ENCODE measurements at regions not wholly inside any gene's neighbourhood (a gene's known extent, or its start where the extent isn't known, plus 50 kb on each side); places are given as distances from the start of the nearest gene placed in this dataset.

- H3K9me3 ChIP-seq (ENCODE audit: control insufficient read depth in 2 of 2, low read length in 2 of 2) = no peaks in the 10 kb centered on the region
Observed at GRCh38 chr10:111481261-111481826, 404.5 kb downstream of the ADRA2A start.

GRCh38 chr10:111481866-111482265, 405.0 kb downstream of the ADRA2A start:
- H3K9ac ChIP-seq (ENCODE audit: low read depth in 1 of 2, low read length in 2 of 2) = no peak overlapping the region
- no peaks in the 10 kb centered on the region for H3K27me3 ChIP-seq (ENCODE audit: control insufficient read depth in 2 of 2, insufficient read depth in 2 of 2, low read length in 2 of 2)
- H3K4me3 ChIP-seq (ENCODE audit: low read length in 2 of 2) = no peak overlapping the region
- H3K27ac ChIP-seq (ENCODE audit: low read depth in 2 of 2, low read length in 2 of 2) = no peak overlapping the region
- no peaks in the 10 kb centered on the region for H3K9me3 ChIP-seq (ENCODE audit: control insufficient read depth in 2 of 2, low read length in 2 of 2)
- no peaks in the 10 kb centered on the region for H3K36me3 ChIP-seq (ENCODE audit: control insufficient read depth in 2 of 2, insufficient read depth in 2 of 2, low read length in 2 of 2)
- no peaks in the 10 kb centered on the region for H3K4me1 ChIP-seq (ENCODE audit: control insufficient read depth in 2 of 2, insufficient read depth in 2 of 2, low read length in 2 of 2)

More at GRCh38 chr10:111481261-111481826, 404.5 kb downstream of the ADRA2A start:
- Histone ChIP-seq H3K4me3 (ENCODE audit: low read length in 2 of 2) (no peak overlapping the region), H3K27me3 (ENCODE audit: control insufficient read depth in 2 of 2, insufficient read depth in 2 of 2, low read length in 2 of 2) (no peaks in the 10 kb centered on the region), H3K9ac (ENCODE audit: low read depth in 1 of 2, low read length in 2 of 2) (no peak overlapping the region), H3K36me3 (ENCODE audit: control insufficient read depth in 2 of 2, insufficient read depth in 2 of 2, low read length in 2 of 2) (no peaks in the 10 kb centered on the region), H3K4me1 (ENCODE audit: control insufficient read depth in 2 of 2, insufficient read depth in 2 of 2, low read length in 2 of 2) (no peaks in the 10 kb centered on the region), H3K27ac (ENCODE audit: low read depth in 2 of 2, low read length in 2 of 2) (no peak overlapping the region)

- Histone ChIP-seq H3K27ac (ENCODE audit: low read depth in 2 of 2, low read length in 2 of 2) (no peak overlapping the region), H3K9me3 (ENCODE audit: control insufficient read depth in 2 of 2, low read length in 2 of 2) (no peaks in the 10 kb centered on the region), H3K27me3 (ENCODE audit: control insufficient read depth in 2 of 2, insufficient read depth in 2 of 2, low read length in 2 of 2) (no peaks in the 10 kb centered on the region), H3K9ac (ENCODE audit: low read depth in 1 of 2, low read length in 2 of 2) (no peak overlapping the region), H3K36me3 (ENCODE audit: control insufficient read depth in 2 of 2, insufficient read depth in 2 of 2, low read length in 2 of 2) (no peaks in the 10 kb centered on the region), H3K4me3 (ENCODE audit: low read length in 2 of 2) (no peak overlapping the region), H3K4me1 (ENCODE audit: control insufficient read depth in 2 of 2, insufficient read depth in 2 of 2, low read length in 2 of 2) (no peaks in the 10 kb centered on the region)
Observed at GRCh38 chr10:111482621-111483216, 405.9 kb downstream of the ADRA2A start.

- Histone ChIP-seq H3K9ac (ENCODE audit: low read depth in 1 of 2, low read length in 2 of 2) (no peak overlapping the region), H3K4me1 (ENCODE audit: control insufficient read depth in 2 of 2, insufficient read depth in 2 of 2, low read length in 2 of 2) (no peaks in the 10 kb centered on the region), H3K36me3 (ENCODE audit: control insufficient read depth in 2 of 2, insufficient read depth in 2 of 2, low read length in 2 of 2) (no peaks in the 10 kb centered on the region), H3K4me3 (ENCODE audit: low read length in 2 of 2) (no peak overlapping the region), H3K9me3 (ENCODE audit: control insufficient read depth in 2 of 2, low read length in 2 of 2) (peaks cover 0 to 8% of the 10 kb centered on the region in 2 donors), H3K27ac (ENCODE audit: low read depth in 2 of 2, low read length in 2 of 2) (no peak overlapping the region), H3K27me3 (ENCODE audit: control insufficient read depth in 2 of 2, insufficient read depth in 2 of 2, low read length in 2 of 2) (no peaks in the 10 kb centered on the region)
Observed at GRCh38 chr10:111485767-111486166, 408.9 kb downstream of the ADRA2A start.

GRCh38 chr10:111486346-111486745, 409.5 kb downstream of the ADRA2A start:
- Histone ChIP-seq H3K9me3 (ENCODE audit: control insufficient read depth in 2 of 2, low read length in 2 of 2) (peaks cover 2 to 8% of the 10 kb centered on the region in 2 donors), H3K27ac (ENCODE audit: low read depth in 2 of 2, low read length in 2 of 2) (no peak overlapping the region), H3K36me3 (ENCODE audit: control insufficient read depth in 2 of 2, insufficient read depth in 2 of 2, low read length in 2 of 2) (no peaks in the 10 kb centered on the region), H3K27me3 (ENCODE audit: control insufficient read depth in 2 of 2, insufficient read depth in 2 of 2, low read length in 2 of 2) (no peaks in the 10 kb centered on the region), H3K4me1 (ENCODE audit: control insufficient read depth in 2 of 2, insufficient read depth in 2 of 2, low read length in 2 of 2) (no peaks in the 10 kb centered on the region), H3K9ac (ENCODE audit: low read depth in 1 of 2, low read length in 2 of 2) (no peak overlapping the region), H3K4me3 (ENCODE audit: low read length in 2 of 2) (no peak overlapping the region)

- Histone ChIP-seq H3K4me1 (ENCODE audit: control insufficient read depth in 2 of 2, insufficient read depth in 2 of 2, low read length in 2 of 2) (no peaks in the 10 kb centered on the region), H3K9me3 (ENCODE audit: control insufficient read depth in 2 of 2, low read length in 2 of 2) (peaks cover 2 to 8% of the 10 kb centered on the region in 2 donors), H3K9ac (ENCODE audit: low read depth in 1 of 2, low read length in 2 of 2) (no peak overlapping the region), H3K36me3 (ENCODE audit: control insufficient read depth in 2 of 2, insufficient read depth in 2 of 2, low read length in 2 of 2) (no peaks in the 10 kb centered on the region), H3K4me3 (ENCODE audit: low read length in 2 of 2) (no peak overlapping the region), H3K27ac (ENCODE audit: low read depth in 2 of 2, low read length in 2 of 2) (no peak overlapping the region), H3K27me3 (ENCODE audit: control insufficient read depth in 2 of 2, insufficient read depth in 2 of 2, low read length in 2 of 2) (no peaks in the 10 kb centered on the region)
Observed at GRCh38 chr10:111488668-111489067, 411.8 kb downstream of the ADRA2A start.

- Histone ChIP-seq H3K4me3 (ENCODE audit: low read length in 2 of 2) (no peak overlapping the region), H3K9me3 (ENCODE audit: control insufficient read depth in 2 of 2, low read length in 2 of 2) (peaks cover 2 to 8% of the 10 kb centered on the region in 2 donors), H3K27me3 (ENCODE audit: control insufficient read depth in 2 of 2, insufficient read depth in 2 of 2, low read length in 2 of 2) (no peaks in the 10 kb centered on the region), H3K36me3 (ENCODE audit: control insufficient read depth in 2 of 2, insufficient read depth in 2 of 2, low read length in 2 of 2) (no peaks in the 10 kb centered on the region), H3K9ac (ENCODE audit: low read depth in 1 of 2, low read length in 2 of 2) (no peak overlapping the region), H3K27ac (ENCODE audit: low read depth in 2 of 2, low read length in 2 of 2) (no peak overlapping the region), H3K4me1 (ENCODE audit: control insufficient read depth in 2 of 2, insufficient read depth in 2 of 2, low read length in 2 of 2) (no peaks in the 10 kb centered on the region)
Observed at GRCh38 chr10:111491154-111491553, 414.3 kb downstream of the ADRA2A start.

- Histone ChIP-seq H3K4me1 (ENCODE audit: control insufficient read depth in 2 of 2, insufficient read depth in 2 of 2, low read length in 2 of 2) (no peaks in the 10 kb centered on the region), H3K9ac (ENCODE audit: low read depth in 1 of 2, low read length in 2 of 2) (no peak overlapping the region), H3K4me3 (ENCODE audit: low read length in 2 of 2) (no peak overlapping the region), H3K27ac (ENCODE audit: low read depth in 2 of 2, low read length in 2 of 2) (no peak overlapping the region), H3K9me3 (ENCODE audit: control insufficient read depth in 2 of 2, low read length in 2 of 2) (peaks cover 2 to 8% of the 10 kb centered on the region in 2 donors), H3K36me3 (ENCODE audit: control insufficient read depth in 2 of 2, insufficient read depth in 2 of 2, low read length in 2 of 2) (no peaks in the 10 kb centered on the region), H3K27me3 (ENCODE audit: control insufficient read depth in 2 of 2, insufficient read depth in 2 of 2, low read length in 2 of 2) (no peaks in the 10 kb centered on the region)
Observed at GRCh38 chr10:111493024-111493625, 416.3 kb downstream of the ADRA2A start.

- H3K9ac ChIP-seq (ENCODE audit: low read depth in 1 of 2, low read length in 2 of 2) = no peak overlapping the region
- no peaks in the 10 kb centered on the region for H3K36me3 ChIP-seq (ENCODE audit: control insufficient read depth in 2 of 2, insufficient read depth in 2 of 2, low read length in 2 of 2)
- no peaks in the 10 kb centered on the region for H3K9me3 ChIP-seq (ENCODE audit: control insufficient read depth in 2 of 2, low read length in 2 of 2)
- no peaks in the 10 kb centered on the region for H3K27me3 ChIP-seq (ENCODE audit: control insufficient read depth in 2 of 2, insufficient read depth in 2 of 2, low read length in 2 of 2)
- no peak overlapping the region for H3K27ac ChIP-seq (ENCODE audit: low read depth in 2 of 2, low read length in 2 of 2)
- H3K4me3 ChIP-seq (ENCODE audit: low read length in 2 of 2) = no peak overlapping the region
- H3K4me1 ChIP-seq (ENCODE audit: control insufficient read depth in 2 of 2, insufficient read depth in 2 of 2, low read length in 2 of 2) = no peaks in the 10 kb centered on the region
Observed at GRCh38 chr10:111498560-111498959, 421.7 kb downstream of the ADRA2A start.

GRCh38 chr10:111504376-111504775, 427.5 kb downstream of the ADRA2A start:
- Histone ChIP-seq H3K27me3 (ENCODE audit: control insufficient read depth in 2 of 2, insufficient read depth in 2 of 2, low read length in 2 of 2) (no peaks in the 10 kb centered on the region), H3K4me3 (ENCODE audit: low read length in 2 of 2) (no peak overlapping the region), H3K9ac (ENCODE audit: low read depth in 1 of 2, low read length in 2 of 2) (no peak overlapping the region), H3K27ac (ENCODE audit: low read depth in 2 of 2, low read length in 2 of 2) (no peak overlapping the region), H3K9me3 (ENCODE audit: control insufficient read depth in 2 of 2, low read length in 2 of 2) (no peaks in the 10 kb centered on the region), H3K36me3 (ENCODE audit: control insufficient read depth in 2 of 2, insufficient read depth in 2 of 2, low read length in 2 of 2) (no peaks in the 10 kb centered on the region), H3K4me1 (ENCODE audit: control insufficient read depth in 2 of 2, insufficient read depth in 2 of 2, low read length in 2 of 2) (no peaks in the 10 kb centered on the region)

All from mucosa of rectum (tissue), 2 donors.